ENCODE measurements at regions not wholly inside any gene's neighbourhood (a gene's known extent, or its start where the extent isn't known, plus 50 kb on each side); places are given as distances from the start of the nearest gene placed in this dataset.

GRCh38 chr17:21511363-21512195 is 135.4 kb downstream of the KCNJ12 start:
- TF ChIP-seq CTCF (conservative IDR thresholded peaks at IDR 0.05 in 1 of 2, IDR thresholded peaks at IDR 0.05 in 1 of 2; ENCODE audit: extremely low read depth in 1 of 2, insufficient read depth in 1 of 2, low read depth in 1 of 2, low read length in 2 of 2): peak; percentile 28 to 79
- TF ChIP-seq EZH2 (IDR thresholded peaks at IDR 0.05; ENCODE audit: borderline replicate concordance, low read length): no peak

Measured in mammary epithelial cell (primary cell).